ENCODE measurements at regions not wholly inside any gene's neighbourhood (a gene's known extent, or its start where the extent isn't known, plus 50 kb on each side); places are given as distances from the start of the nearest gene placed in this dataset.
"Not testable (repeated sequence)": the region's sequence is repeated elsewhere in the genome, so short reads cannot be mapped to it uniquely, and the experiment has no call there.

- no peak for DNase-seq
Observed at GRCh38 chr4:12583275-12583674, 900.9 kb downstream of the RAB28 start.

GRCh38 chr4:12580787-12581186 lies 903.4 kb downstream of the RAB28 start:
- no peak for DNase-seq

- no peak for DNase-seq
Observed at GRCh38 chr4:12579172-12579571, 905.0 kb downstream of the RAB28 start.

GRCh38 chr4:12576409-12576808 lies 907.7 kb downstream of the RAB28 start:
- DNase-seq, result no peak

GRCh38 chr4:12573716-12574115 lies 910.4 kb downstream of the RAB28 start:
- DNase-seq, result no peak

DNA sequence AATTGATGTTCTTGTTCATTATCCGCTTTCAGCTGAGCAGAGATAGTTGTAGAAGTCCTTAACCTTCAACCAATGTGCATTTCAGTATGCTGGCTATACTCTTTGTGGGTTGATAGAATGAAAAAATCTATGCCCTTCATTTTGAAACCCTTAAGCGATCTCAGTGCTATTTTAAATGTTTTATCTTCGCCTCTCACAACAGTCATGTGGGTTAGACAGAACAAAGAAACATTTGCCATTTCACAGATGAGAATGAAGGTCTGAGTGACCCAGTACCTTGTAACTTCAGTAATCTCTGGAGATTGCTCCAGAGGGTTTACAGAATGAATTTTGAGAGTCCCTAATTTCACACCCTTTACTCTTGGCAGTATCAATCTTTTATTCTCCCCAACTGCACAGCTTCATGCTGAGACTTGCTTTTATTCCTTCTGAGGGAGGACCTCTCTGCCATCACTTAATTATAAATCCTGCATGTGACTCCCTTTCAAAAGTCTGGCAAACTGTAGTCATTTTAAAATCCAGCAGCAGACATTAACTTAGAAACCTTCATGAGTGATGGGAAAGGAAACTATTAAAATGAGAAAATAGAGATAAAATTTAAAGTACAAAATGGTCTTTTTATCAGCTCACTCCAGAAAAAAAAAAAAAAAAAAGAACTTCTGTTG lies 921.5 kb downstream of the RAB28 start:
- DNase-seq, result no peak

- DNase-seq, result no peak
Observed at GRCh38 chr4:12562021-12562420, 922.1 kb downstream of the RAB28 start.

DNA sequence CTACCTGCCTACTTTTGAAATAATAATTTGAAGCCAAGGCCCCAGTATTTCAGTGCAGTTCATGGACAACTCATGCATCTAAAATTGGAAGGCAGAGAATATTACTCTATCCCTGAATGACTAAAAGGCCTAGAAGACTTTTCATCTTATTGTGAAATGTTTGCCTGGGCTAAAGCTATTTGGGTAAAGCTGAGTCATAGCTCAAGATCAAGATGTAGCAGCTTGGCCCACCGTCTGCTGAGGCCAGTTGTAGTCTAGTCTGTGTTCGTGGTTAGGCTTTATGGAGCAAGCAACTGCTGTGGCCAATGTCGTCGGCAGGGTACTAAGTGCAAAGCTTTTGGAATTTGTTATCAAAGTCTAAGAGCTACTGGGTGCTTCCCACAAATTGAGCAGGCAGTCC lies 929.1 kb downstream of the RAB28 start:
- DNase-seq, result peak in 1 of 3 donors; percentile 1

GRCh38 chr4:12548678-12549077 lies 935.5 kb downstream of the RAB28 start:
- no peak for DNase-seq

DNA sequence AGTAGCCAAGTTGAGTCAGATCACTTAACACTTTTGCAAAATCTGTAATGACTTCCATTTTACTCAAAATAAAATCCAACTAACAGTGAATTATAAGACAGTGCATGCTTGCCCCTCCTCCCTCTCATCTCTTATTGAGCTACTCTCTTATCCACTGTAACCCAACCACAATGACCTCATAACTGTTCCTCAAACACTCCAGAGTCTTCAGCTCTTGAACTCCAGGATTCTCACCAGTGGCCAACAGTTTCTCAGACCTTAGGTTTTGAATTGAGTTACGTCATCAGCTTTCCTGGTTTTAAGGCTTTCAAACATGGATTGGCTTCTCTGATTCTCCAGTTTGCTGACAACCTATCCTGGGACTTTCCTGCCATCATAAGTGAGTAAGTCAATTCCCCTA lies 938.3 kb downstream of the RAB28 start:
- no peak for DNase-seq

DNA sequence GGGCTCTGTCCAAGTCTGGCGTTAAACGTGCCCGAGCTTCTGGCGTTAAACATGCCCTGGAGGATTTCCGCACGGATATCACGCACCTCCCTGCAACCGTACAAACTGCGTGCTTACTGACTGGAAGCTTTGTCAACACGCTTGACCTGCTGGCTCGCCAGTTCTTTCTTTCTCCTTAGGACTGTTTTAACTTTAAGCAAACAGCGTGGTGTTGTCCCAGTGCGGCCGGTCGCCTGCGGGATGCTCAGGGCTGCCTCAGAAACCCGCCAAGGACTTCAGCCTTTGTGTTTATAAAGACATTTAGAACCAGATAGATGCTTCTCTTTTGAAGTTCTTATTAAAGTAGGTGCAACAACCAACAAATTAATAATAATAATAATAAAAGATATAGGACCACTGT lies 946.0 kb downstream of the RAB28 start:
- no peak for DNase-seq

DNA sequence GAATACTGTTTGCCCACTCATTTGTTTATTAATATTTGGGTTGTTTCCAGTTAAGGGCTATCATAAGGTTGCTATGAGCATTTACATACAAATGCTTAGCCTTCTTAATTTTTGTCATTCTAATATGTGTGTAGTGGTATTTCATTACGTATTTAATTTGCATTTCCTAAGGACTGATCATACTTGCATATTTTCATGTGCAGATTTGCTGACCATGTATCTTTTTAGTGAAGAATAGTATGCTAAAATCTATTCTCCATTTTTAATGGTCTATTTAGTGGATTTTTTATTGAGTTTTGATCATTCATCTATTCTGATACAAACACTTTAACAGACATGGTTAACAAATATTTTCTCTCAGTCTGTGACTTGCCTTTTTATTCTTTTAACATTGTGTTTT lies 949.5 kb downstream of the RAB28 start:
- DNase-seq, result no peak

GRCh38 chr4:12519426-12519825 lies 964.7 kb downstream of the RAB28 start:
- no peak for DNase-seq

- DNase-seq, result no peak
Observed at GRCh38 chr4:12507868-12508481, 976.2 kb downstream of the RAB28 start.

GRCh38 chr4:12500409-12500808 lies 983.7 kb downstream of the RAB28 start:
- no peak for DNase-seq

DNA sequence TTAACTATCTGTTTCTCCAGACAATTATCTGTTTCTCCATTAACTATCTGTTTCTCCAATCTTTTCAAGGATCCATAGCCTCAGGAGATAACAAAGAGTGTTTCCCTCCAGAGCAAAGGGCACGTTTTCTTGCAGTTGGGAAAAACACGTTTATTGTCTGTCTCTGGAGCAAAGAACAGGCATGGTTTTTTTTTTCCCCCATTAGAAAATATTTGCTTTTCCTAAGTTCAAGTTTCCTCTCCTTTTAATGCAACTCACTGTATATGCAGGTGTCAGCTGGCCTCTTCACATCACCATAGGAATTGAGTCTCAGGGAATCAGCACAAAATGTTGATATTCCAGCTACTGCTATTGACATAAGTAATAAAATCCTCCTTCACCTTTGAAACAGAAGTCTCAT lies 984.4 kb downstream of the RAB28 start:
- no peak for DNase-seq

GRCh38 chr4:12495211-12495610 lies 988.9 kb downstream of the RAB28 start:
- no peak for DNase-seq

DNA sequence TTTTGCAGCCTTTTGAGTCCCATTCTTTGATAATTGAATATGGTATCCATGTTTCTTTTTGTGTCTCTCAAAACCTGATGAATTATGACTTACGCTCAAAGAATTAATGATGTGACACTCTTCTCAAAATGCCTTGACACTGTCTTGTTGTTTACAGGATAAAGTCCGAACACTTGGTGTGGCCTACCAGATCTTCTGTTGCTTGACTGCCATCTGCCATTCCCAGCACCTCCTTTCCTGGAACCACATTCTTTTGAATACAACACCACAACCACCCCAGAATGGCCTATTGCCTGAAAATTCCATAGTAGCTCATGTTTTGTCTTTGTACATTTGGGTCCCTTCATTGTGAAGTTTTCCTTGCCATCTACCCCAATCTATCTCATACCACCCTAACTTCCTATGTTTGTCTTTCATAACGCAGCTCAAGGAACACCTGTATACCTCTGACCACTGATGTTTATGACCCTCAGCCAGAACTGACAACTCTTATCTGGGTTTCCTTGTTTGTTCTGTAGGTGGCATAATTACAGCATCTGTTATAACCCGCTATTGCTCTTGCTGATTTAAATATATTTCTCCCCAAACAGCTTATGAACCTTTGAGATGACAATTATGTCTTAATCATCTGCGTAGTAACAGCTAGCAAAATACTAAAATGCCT lies 991.3 kb downstream of the RAB28 start:
- DNase-seq, result no peak

DNA sequence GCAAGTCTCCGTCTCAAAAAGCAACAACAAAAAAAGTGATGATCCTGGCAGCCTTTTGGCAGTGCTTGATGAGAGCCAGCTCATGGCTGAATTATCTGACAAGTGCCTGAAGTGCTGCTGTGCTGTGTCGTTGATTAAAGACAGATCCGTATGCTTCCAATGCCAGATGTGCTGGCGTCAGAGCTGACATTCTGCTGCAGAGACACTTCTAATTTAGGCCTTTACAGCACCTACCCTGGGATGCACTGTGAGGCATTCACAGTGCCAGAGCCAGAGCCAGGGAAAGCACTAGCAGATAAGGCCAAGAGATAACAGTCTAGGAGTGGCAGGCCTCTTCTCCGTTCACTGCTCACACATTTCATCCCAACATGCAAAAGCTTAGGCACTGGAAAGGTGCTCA lies 995.5 kb downstream of the RAB28 start:
- DNase-seq, result peak in 1 of 3 donors; percentile 8

DNA sequence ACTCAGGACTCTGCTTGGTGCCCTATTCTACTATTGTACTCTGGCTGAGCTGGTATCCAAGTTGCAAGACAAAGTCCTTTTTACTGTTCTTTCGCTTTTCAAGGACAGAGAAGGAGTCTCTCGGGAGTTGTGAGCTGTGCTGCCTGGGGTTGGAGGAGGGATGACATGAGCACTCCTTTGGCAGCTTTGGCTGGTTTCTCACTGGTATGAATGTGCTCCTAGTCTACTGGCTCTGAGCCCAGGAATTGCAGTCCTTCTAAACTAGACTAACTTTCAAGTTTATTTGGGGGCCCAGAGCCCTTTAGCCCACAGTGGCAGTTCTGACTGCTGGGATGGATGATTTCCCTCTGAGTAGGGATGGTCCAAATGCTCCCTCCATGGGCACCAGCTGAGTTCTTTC lies 997.1 kb downstream of the RAB28 start:
- peak in 1 of 3 donors; percentile 0 for DNase-seq

GRCh38 chr4:12472087-12472486 lies 1012.1 kb downstream of the RAB28 start:
- no peak for DNase-seq

GRCh38 chr4:12471193-12471592 lies 1012.9 kb downstream of the RAB28 start:
- no peak for DNase-seq

DNA sequence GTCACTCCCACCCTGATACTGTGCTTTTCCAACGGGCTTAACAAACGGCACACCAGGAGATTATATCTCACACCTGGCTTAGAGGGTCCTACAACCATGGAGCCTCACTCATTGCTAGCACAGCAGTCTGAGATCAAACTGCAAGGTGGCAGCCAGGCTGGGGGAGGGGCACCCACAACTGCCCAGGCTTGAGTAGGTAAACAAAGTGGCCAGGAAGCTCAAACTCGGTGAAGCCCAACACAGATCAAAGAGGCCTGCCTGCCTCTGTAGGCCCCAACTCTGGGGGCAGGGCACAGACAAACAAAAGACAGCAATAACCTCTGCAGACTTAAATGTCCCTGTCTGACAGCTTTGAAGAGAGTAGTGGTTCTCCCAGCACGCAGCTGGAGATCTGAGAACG lies 1022.6 kb downstream of the RAB28 start:
- not testable (repeated sequence) for DNase-seq
